NCI-H748 treated with DMSO at 0.1 percent for 48 hours (cell line): ENCODE measurements at regions not wholly inside any gene's neighbourhood (a gene's known extent, or its start where the extent isn't known, plus 50 kb on each side); places are given as distances from the start of the nearest gene placed in this dataset.
A peak's percentile ranks its signal among the peaks of the same experiment; 100 is the strongest.

Source experiments
- DNase-seq: peaks from one replicate; lab custom pipeline; 2025; lab: John Stamatoyannopoulos, UW

- DNase-seq = no peak
Observed at GRCh38 chr9:11320989-11321388, 708.2 kb upstream of the PTPRD start.

- no peak for DNase-seq
Observed at GRCh38 chr9:11323457-11323856, 710.7 kb upstream of the PTPRD start.

GRCh38 chr9:11326231-11326630 is 713.4 kb upstream of the PTPRD start:
- DNase-seq = no peak

DNA sequence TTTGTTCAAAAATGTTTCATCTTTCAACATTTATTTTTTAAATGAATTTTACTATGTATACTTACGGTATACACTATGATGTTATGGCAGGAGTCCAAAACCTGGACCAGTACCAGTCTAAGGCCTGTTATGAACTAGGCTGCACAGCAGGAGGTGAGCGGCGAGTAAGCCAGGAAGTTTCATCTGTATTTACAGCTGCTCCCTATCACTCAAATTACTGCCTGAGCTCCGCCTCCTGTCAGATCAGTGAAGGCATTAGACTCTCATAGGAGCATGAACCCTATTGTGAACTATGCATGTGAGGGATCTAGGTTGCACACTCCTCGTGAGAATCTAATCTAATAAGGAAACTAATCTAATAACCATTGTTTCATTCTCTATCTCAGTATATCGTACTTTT is 715.5 kb upstream of the PTPRD start:
- DNase-seq = no peak

- no peak for DNase-seq
Observed at GRCh38 chr9:11335011-11335410, 722.2 kb upstream of the PTPRD start.

- no peak for DNase-seq
Observed at GRCh38 chr9:11338130-11338529, 725.3 kb upstream of the PTPRD start.

DNA sequence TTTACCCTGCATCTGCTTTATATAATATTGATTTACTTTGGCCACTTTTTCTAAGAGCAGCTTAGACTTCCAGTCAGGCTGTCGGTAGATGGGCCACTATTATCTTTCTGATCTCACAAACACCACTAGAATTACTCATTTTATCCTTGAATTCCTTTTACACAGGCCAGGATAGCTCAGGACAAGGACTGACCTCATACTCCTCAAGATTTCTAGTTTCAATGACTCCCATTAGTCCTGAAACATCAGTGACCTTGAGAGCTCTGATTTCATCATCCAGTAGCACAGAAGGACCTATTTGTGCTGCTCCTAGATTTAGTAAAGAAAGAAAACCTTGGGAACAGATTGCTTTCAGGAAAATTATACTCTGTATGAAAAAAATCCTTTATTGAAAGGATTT is 727.9 kb upstream of the PTPRD start:
- no peak for DNase-seq

DNA sequence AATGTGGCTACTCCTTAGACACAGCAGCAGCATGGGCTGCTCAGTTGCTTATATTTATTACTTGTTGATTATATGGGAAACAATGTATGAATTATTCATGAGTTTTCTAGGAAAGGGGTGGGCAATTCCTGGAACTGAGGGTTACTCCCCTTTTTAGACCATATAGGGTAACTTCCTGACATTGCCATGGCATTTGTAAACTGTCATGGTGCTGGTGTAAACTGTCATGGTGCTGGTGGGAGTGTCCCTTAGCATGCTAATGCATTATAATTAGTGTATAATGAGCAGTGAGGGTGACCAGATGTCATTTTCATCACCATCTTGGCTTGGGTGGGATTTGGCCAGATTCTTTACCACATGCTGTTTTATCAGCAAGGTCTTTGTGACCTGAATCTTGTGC is 734.6 kb upstream of the PTPRD start:
- DNase-seq = no peak

- DNase-seq = no peak
Observed at GRCh38 chr9:11348366-11348765, 735.6 kb upstream of the PTPRD start.

DNA sequence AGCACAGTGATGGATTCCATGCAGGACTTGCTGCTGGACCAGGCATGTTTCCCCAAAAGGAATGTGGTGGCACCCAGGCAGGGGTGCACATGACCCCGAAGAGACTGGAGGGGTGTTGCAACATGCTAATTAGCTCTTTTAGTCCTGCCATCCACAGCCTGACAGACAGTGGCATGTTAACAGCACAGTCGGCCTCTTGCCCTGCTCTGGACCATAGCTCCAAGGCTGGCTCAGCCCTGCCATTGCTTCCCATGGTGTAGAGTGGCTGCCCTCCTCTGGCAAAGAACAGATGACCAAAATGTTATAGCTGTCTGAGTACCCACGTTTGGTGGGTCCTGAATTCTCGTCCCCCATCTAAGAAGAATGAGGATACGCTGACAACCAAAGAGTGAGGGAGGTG is 736.4 kb upstream of the PTPRD start:
- DNase-seq = no peak

- DNase-seq = peak; percentile 32
Observed at GRCh38 chr9:11352612-11353011, 739.8 kb upstream of the PTPRD start.

DNA sequence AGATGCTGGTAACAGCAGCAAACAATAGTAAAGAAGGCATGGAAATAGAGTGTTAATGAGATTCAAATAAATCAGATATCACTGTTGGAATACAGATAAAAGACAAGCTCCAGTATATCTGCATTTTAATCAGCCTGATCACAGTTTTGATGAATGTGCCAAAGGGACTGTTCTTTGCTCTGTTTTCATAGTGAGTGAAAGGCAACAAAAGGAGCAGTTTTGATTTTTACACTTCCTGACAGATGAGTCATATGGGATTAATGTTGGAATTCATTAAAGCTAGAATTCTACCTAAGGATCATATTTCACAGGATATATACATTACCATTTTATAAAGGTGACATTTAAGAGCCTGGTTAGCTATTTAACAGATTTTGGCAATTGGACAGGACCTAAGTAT is 743.3 kb upstream of the PTPRD start:
- DNase-seq = no peak

DNA sequence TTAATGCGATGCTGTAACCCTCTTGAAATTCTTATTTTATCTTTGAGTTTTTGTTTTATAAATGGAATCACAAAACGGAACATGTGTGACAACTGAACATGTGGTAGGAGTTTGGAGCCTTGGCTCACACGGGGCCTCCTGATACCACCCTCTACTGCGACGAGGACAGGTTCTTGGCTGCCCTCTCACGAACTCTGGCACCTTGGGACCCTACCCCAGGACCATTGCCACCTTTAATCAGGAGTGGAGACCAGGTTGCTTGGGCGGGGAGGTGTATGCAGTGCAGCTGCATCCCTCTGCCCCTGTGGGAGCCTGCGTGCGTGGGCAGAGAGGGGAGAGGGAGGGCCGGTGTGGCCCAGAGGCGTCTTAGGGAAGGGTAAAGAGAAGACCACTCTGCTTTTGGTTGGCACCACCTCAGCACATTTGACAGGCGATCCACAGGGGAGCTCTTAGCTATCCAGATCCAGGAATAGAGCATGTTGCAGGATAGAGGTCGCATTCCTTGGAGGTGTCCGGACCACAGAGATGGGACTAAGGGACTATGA is 753.9 kb upstream of the PTPRD start:
- DNase-seq = no peak

GRCh38 chr9:11374926-11375325 is 762.1 kb upstream of the PTPRD start:
- no peak for DNase-seq

DNA sequence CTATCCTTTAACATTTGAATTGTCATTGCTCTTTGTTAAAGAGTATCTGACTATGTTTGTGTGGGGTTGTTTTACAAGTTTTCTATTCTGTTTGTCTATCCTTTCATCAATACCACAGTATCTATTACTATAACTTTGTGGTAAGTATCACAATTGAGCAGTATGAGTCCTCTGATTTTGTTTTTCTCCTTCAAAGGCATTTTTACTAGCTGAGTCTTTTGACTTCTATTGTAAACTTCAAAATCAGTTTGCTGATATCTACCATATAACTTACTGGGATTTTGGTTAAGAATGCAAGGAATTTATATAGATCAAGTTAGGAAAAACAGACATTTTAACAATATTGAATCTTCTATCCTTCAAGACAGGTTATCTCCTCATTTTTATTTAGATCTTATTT is 789.8 kb upstream of the PTPRD start:
- no peak for DNase-seq

DNA sequence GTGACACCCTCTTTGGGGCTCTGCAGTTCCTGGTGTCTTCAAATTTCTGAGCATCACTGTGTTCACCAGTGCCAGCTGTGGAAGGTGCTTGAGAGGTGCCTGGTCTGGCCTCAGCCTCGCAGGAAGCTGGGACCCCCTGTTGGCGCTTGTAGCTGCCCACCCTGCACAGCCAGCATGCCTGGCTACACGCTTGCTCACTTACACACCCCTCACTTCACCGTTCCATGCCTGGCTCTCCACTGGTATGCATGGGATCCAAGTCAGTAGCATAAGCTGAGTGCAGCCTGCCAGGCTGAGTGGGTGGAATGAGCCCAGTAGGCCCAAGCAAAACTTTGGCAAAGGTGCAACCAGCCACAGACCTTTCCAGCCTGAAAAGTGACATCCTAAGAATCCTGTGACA is 801.4 kb upstream of the PTPRD start:
- DNase-seq = no peak

DNA sequence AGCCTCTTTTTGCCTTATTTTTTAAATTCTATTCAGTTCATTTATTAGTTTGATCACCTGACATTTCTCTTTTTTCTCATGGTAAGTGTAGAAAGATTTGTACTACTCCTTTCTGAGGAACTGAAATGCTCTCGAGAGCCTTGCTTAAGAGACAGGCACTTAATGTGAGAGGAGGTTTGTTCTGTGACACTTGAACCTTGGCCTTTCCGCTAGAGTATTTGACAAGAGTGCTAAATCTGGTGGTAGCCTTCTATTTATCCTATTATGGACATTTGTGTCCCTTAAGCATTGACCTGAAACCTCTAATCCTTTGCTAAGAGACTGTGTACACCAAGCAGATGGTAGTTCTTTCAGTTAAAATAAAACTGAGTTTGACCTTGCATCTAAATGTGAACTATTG is 805.0 kb upstream of the PTPRD start:
- DNase-seq = peak; percentile 14

DNA sequence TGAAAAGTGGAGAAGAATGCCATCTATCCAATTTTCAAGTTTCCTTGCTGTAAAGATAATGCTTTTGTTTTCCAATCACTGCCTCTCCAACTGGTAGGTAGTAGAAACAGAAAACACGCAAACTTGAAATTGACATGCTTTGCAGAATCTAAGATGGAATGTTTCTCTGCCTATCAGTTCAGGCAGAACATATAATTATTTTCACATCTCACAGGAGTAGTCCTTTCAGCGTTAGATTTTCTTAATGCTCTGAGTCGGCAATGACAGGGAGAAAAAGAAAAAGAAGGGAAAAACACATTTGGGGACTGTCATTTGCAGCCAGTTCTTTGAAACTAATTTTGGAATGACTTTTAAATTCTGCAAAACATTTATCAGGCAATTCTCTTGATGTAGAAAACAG is 818.7 kb upstream of the PTPRD start:
- no peak for DNase-seq

- no peak for DNase-seq
Observed at GRCh38 chr9:11432361-11432760, 819.6 kb upstream of the PTPRD start.

DNA sequence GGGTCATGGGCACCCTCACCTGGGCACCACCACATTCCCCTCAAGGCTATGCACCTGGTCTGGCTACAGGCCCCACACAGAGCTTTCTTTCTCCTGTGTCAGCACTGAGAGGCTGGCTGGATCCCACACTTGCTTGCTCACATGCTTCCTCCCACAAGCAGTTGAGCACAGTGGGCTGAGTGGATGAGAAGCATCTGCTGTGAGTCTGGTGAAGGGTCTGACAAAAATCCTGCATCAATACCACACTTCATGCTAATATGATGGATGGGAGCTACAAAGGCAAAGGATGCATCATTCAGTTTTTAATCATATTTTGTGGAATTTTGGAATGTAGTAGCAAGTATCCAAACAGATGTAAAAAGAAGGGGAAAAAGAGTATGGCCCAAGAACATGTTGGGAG is 830.8 kb upstream of the PTPRD start:
- DNase-seq = no peak

DNA sequence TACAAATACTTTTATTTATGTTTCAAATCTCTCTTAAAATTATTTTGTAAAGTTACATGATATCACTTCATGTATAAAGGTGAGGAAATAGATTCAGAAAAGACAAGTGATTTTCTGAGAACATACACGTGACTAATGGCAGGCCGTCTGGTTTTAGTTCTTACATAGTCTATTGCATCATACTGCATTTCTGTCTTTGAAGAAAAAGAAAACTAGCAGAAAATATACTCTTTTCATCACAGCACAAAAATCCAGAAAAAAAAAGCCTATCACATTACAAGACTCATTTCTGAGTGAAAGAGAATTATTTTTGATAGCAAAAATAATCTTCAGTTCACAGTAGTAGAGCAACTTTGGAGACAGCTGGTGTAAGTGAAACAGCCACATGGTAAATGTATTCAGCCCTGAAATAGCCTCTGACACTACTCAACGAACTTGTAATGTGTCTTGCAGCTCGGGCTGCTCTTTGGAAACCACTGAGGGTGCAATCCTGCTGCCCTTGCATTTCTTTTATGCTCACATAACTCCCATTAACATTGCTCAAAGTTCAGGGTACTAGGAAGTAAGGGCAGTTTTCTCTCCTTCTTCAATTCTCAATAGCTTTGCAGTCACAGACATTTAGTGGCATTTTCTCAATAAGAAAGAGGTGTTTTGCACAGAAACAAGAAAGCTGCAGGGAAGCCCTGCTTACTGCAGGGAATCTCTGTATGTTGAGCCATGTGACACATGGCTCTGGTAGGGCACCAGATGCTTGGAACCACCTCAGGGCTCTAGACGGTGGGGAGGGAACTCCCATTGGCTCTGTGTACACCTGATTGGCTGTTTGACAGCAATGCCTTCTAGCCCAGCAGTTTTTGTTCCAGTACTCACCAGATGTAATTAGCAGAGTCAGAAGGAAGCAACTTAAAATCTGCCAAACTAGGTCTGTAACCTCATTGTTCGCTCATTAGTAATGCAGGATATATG is 845.3 kb upstream of the PTPRD start:
- no peak for DNase-seq

DNA sequence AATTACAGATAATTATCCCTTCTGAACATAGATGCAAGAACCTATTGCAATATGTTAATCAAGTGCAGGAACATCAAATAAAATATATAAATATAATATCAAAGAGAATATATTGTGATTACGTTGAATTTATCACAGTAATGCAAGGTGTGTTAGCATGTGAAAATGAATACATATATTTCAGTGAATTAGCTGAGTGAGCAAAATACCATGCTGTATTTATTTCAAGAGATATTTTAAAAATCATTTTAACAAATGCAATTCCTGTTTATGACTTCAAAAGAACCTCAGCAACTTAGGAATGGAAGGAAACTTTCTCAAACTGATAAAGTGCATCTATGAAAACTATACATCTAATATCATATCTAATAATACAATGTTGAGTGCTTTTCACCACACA is 856.9 kb upstream of the PTPRD start:
- no peak for DNase-seq

- no peak for DNase-seq
Observed at GRCh38 chr9:11471321-11471720, 858.5 kb upstream of the PTPRD start.

- DNase-seq = no peak
Observed at GRCh38 chr9:11500780-11501179, 888.0 kb upstream of the PTPRD start.
